Natural killer cell treated with Interleukin-12 subunit alpha and Interleukin-12 subunit beta and Interleukin-15 and Interleukin-18, amount 100 ng/mL, for 72 hours (primary cell): ENCODE measurements at regions not wholly inside any gene's neighbourhood (a gene's known extent, or its start where the extent isn't known, plus 50 kb on each side); places are given as distances from the start of the nearest gene placed in this dataset.

Source experiments
- ATAC-seq, 2 donors: fragments of 150-1000 bp; cut with Tn5 transposase in 1 of 2; sonication (Bioruptor Pico), chemical (Tn5 transposase) in 1 of 2; 2 replicates each; pipeline ENCODE4 v1.10.0; 2021
- DNase-seq: peaks from one replicate; pipeline ENCODE4 v3.0.0; 2022; ENCODE audit warnings: low spot score
- H3K27ac Mint-ChIP-seq, 2 donors: 1 replicate in 1 of 2; 2 replicates in 1 of 2; pipeline ENCODE4 v1.8.0; 2022; ENCODE audit warnings: mixed read lengths in 2 of 2, mild to moderate bottlenecking in 1 of 2, moderate library complexity in 1 of 2
- H3K27me3 Mint-ChIP-seq, 2 donors: 1 replicate in 1 of 2; 2 replicates in 1 of 2; pipeline ENCODE4 v1.8.0; 2022; ENCODE audit warnings: mixed read lengths in 2 of 2
- H3K36me3 Mint-ChIP-seq: one replicate; pipeline ENCODE4 v1.8.0; 2022; ENCODE audit warnings: mixed read lengths
- H3K4me1 Mint-ChIP-seq, 2 donors: 1 replicate in 1 of 2; 2 replicates in 1 of 2; pipeline ENCODE4 v1.8.0; 2022; ENCODE audit warnings: low read depth in 2 of 2, mixed read lengths in 2 of 2, mild to moderate bottlenecking in 1 of 2
- H3K4me3 Mint-ChIP-seq: one replicate; pipeline ENCODE4 v1.8.0; 2022; ENCODE audit warnings: mixed read lengths
- H3K9me3 Mint-ChIP-seq: 2 replicates; pipeline ENCODE4 v1.8.0; 2022; ENCODE audit warnings: mixed read lengths

GRCh38 chr5:57601996-57602395 is 119.4 kb upstream of the ACTBL2 start:
- Mint-ChIP-seq H3K9me3 (no peaks in the 10 kb centered on the region), H3K27ac (no peak overlapping the region), H3K36me3 (no peaks in the 10 kb centered on the region), H3K4me1 (no peaks in the 10 kb centered on the region), H3K27me3 (peaks cover 4 to 8% of the 10 kb centered on the region in 2 donors), H3K4me3 (no peak overlapping the region)
- no peak for ATAC-seq
- DNase-seq, result no peak

- Mint-ChIP-seq H3K27me3 (peaks cover 2 to 8% of the 10 kb centered on the region in 2 donors), H3K36me3 (no peaks in the 10 kb centered on the region), H3K9me3 (no peaks in the 10 kb centered on the region), H3K4me3 (no peak overlapping the region), H3K27ac (no peak overlapping the region), H3K4me1 (no peaks in the 10 kb centered on the region)
- no peak for DNase-seq
- no peak for ATAC-seq
Measured at GRCh38 chr5:57600321-57600720, 117.7 kb upstream of the ACTBL2 start.

GRCh38 chr5:57598756-57599155 is 116.1 kb upstream of the ACTBL2 start:
- peaks cover under 1 to 8% of the 10 kb centered on the region in 2 donors for H3K27me3 Mint-ChIP-seq
- H3K9me3 Mint-ChIP-seq, result no peaks in the 10 kb centered on the region
- H3K27ac Mint-ChIP-seq, result no peak overlapping the region
- DNase-seq, result no peak
- H3K36me3 Mint-ChIP-seq, result no peaks in the 10 kb centered on the region
- no peak for ATAC-seq
- no peak overlapping the region for H3K4me3 Mint-ChIP-seq
- H3K4me1 Mint-ChIP-seq, result no peaks in the 10 kb centered on the region

DNA sequence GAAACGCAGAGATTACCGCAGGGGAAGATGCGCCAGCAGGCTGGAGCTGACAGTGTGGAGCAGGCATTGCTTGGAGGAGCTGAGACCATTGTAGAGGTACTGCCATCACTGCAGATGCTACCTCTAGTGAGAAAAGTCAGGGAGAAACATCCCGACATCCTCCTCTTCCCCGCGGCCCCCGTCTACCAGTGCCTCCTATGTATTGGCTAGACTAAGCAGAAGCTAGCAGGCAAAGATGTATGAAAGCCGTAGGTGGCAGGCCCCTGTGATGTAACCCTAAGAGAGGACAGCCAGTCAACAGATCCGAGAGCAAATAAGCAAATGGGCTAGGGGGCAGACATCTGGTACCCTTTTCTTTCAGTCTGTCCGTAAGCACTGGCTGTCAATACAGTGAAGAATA is 115.5 kb upstream of the ACTBL2 start:
- no peak for DNase-seq
- H3K27me3 Mint-ChIP-seq, result peaks cover 5 to 8% of the 10 kb centered on the region in 2 donors
- H3K27ac Mint-ChIP-seq, result no peak overlapping the region
- no peaks in the 10 kb centered on the region for H3K9me3 Mint-ChIP-seq
- no peaks in the 10 kb centered on the region for H3K4me1 Mint-ChIP-seq
- ATAC-seq, result no peak
- H3K4me3 Mint-ChIP-seq, result no peak overlapping the region
- no peaks in the 10 kb centered on the region for H3K36me3 Mint-ChIP-seq

GRCh38 chr5:57595523-57595991 is 112.9 kb upstream of the ACTBL2 start:
- H3K4me1 Mint-ChIP-seq, result no peaks in the 10 kb centered on the region

DNA sequence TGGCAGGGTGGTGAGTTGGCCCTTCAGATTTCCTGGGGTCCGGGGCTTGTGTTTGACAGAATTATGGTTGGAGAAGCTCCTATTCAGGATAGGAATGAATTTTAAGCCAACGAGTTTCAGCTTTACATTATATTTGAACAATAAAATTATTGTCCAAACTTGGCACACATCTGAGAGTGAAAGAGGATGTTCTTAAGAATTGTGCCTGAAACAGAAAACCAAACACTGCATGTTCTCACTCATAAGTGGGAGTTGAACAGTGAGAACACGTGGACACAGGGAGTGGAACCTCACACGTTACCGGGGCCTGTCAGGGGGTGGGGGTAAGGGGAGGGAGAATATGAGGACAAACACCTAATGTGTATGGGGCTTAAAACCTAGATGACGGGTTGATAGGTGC is 111.8 kb upstream of the ACTBL2 start:
- no peaks in the 10 kb centered on the region for H3K9me3 Mint-ChIP-seq
- H3K27ac Mint-ChIP-seq, result no peak overlapping the region
- ATAC-seq (no peak), DNase-seq (no peak)
- H3K4me1 Mint-ChIP-seq, result no peaks in the 10 kb centered on the region
- no peaks in the 10 kb centered on the region for H3K36me3 Mint-ChIP-seq
- peaks cover 4 to 9% of the 10 kb centered on the region in 2 donors for H3K27me3 Mint-ChIP-seq
- H3K4me3 Mint-ChIP-seq, result no peak overlapping the region

More at GRCh38 chr5:57595523-57595991, 112.9 kb upstream of the ACTBL2 start:
- H3K9me3 Mint-ChIP-seq, result no peaks in the 10 kb centered on the region
- ATAC-seq, result no peak
- no peak for DNase-seq
- no peak overlapping the region for H3K27ac Mint-ChIP-seq
- peaks cover 4 to 9% of the 10 kb centered on the region in 2 donors for H3K27me3 Mint-ChIP-seq
- no peaks in the 10 kb centered on the region for H3K36me3 Mint-ChIP-seq
- H3K4me3 Mint-ChIP-seq, result no peak overlapping the region

DNA sequence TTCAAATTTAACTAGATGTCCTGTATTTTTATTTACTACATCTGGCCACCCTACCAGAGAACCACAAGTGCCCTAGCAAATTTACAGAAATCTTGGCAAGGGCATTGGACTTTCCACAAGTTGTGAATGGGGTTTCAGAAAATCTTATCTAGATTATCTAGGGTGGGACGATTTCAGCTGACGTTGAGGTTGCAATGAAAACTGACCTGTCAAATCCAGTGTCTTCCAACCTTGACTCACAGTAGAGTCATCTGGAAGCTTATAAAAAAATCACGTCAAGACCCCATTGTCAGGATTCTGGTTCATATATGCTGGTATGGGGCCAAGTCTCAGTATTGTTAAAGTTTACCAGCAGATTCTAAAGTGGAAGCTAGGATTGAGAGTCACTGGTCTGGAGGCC is 109.6 kb upstream of the ACTBL2 start:
- Mint-ChIP-seq H3K9me3 (peaks cover 3% of the 10 kb centered on the region), H3K27me3 (peaks cover 3 to 9% of the 10 kb centered on the region in 2 donors), H3K36me3 (peaks cover 4% of the 10 kb centered on the region), H3K4me3 (no peak overlapping the region), H3K27ac (no peak overlapping the region), H3K4me1 (no peaks in the 10 kb centered on the region)
- ATAC-seq (no peak), DNase-seq (no peak)

DNA sequence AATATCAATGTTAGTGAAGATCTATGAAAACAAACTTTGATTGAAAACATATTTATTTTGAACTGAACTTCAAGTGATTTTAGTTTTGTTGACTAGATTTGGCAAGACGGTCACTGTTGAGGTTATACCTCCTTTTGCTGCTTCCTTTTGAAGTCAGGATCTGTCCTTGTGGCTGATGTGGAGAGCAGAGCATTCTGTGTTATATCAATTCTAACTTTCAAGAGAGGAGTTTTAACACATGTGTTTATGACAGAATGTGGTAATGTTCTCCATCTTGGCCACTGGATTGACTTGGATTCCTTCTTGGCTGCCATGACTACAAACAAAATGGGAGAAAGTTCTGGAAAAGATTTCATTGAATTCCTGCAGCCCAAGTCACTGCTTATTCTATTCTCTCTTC is 104.0 kb upstream of the ACTBL2 start:
- no peaks in the 10 kb centered on the region for H3K4me1 Mint-ChIP-seq
- no peak for ATAC-seq

GRCh38 chr5:57582578-57583070 is 100.0 kb upstream of the ACTBL2 start:
- Mint-ChIP-seq H3K4me3 (no peak overlapping the region), H3K4me1 (no peaks in the 10 kb centered on the region), H3K36me3 (peaks cover 4% of the 10 kb centered on the region), H3K9me3 (peaks cover 7% of the 10 kb centered on the region), H3K27me3 (peaks cover 3 to 14% of the 10 kb centered on the region in 2 donors), H3K27ac (no peak overlapping the region)
- no peak for DNase-seq
- ATAC-seq, result no peak

More for the DNA sequence above, 104.0 kb upstream of the ACTBL2 start:
- no peak overlapping the region for H3K4me3 Mint-ChIP-seq
- no peak for DNase-seq
- no peak overlapping the region for H3K27ac Mint-ChIP-seq
- H3K9me3 Mint-ChIP-seq, result peaks cover 7% of the 10 kb centered on the region
- H3K36me3 Mint-ChIP-seq, result peaks cover 4% of the 10 kb centered on the region
- peaks cover 3 to 14% of the 10 kb centered on the region in 2 donors for H3K27me3 Mint-ChIP-seq

- Mint-ChIP-seq H3K4me1 (no peaks in the 10 kb centered on the region), H3K9me3 (peaks cover 4% of the 10 kb centered on the region), H3K27me3 (peaks cover 0 to 14% of the 10 kb centered on the region in 2 donors), H3K36me3 (no peaks in the 10 kb centered on the region), H3K27ac (no peak overlapping the region), H3K4me3 (no peak overlapping the region)
- DNase-seq (no peak), ATAC-seq (no peak)
Measured at GRCh38 chr5:57581772-57582171, 99.2 kb upstream of the ACTBL2 start.

DNA sequence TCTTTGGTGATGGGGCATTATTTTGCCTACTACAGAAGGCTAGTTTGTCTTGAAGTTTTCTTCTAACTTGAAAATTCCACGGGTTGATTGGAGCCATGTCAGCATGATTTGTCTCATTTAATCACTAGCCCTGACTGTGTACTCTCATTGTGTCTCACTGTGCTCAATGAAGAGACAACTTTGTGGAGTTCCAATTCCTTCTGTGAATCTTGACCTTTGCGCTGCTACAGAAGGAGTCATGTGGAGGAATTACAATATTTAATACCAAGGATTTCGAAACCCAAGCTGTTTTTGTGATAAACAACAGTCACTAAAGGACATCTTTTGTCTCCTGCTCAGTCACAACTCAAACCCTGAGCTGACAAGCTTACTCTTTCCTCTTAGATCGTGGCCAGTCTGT is 98.6 kb upstream of the ACTBL2 start:
- Mint-ChIP-seq H3K9me3 (peaks cover 4% of the 10 kb centered on the region), H3K4me3 (no peak overlapping the region), H3K36me3 (no peaks in the 10 kb centered on the region), H3K4me1 (no peaks in the 10 kb centered on the region), H3K27me3 (peaks cover 0 to 14% of the 10 kb centered on the region in 2 donors), H3K27ac (no peak overlapping the region)
- ATAC-seq (no peak), DNase-seq (no peak)

DNA sequence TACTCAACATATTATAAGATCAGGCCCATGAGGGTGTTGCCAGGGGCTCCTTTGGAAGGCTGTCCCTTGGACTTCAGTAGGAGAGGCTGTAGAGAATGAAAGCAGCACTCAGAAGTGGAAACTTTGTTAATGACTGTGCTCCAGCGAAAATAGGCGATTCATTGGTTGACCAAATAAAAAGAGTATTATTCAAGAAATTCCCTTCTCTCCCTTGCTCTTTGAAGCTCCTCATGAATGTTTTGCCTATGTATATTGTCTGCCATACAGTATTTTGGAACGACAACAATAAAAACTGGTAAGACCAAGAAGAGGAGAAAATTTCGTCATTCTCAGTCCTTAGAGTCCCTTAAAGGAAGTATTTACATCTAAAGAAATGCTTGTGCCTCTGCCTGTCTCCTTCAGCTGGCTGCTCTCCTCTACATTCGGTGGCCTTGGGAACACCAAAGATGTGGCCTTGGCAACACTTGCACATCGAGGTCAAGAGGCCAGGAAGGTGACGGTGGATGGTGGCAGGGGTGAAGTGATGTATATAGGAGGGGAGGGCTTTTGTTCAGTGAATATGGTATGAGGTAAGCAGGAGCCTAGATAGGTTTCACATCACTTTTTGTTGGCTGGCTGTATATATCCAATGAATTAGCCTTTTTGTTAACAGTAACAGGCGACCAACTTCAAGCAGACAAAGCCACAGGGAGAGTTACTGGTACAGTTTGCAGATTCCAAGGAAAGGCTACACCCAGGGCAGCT is 95.0 kb upstream of the ACTBL2 start:
- Mint-ChIP-seq H3K27me3 (peaks cover 0 to 2% of the 10 kb centered on the region in 2 donors), H3K4me1 (no peaks in the 10 kb centered on the region), H3K36me3 (no peaks in the 10 kb centered on the region), H3K4me3 (no peak overlapping the region), H3K27ac (no peak overlapping the region), H3K9me3 (no peaks in the 10 kb centered on the region)
- no peak for ATAC-seq
- no peak for DNase-seq

- no peaks in the 10 kb centered on the region for H3K36me3 Mint-ChIP-seq
- no peak overlapping the region for H3K4me3 Mint-ChIP-seq
- peaks cover 0 to 3% of the 10 kb centered on the region in 2 donors for H3K27me3 Mint-ChIP-seq
- H3K27ac Mint-ChIP-seq, result no peak overlapping the region
- ATAC-seq, result no peak
- no peak for DNase-seq
- H3K4me1 Mint-ChIP-seq, result no peaks in the 10 kb centered on the region
- no peaks in the 10 kb centered on the region for H3K9me3 Mint-ChIP-seq
Measured at GRCh38 chr5:57576317-57576716, 93.7 kb upstream of the ACTBL2 start.

GRCh38 chr5:57575839-57576238 is 93.2 kb upstream of the ACTBL2 start:
- Mint-ChIP-seq H3K4me3 (no peak overlapping the region), H3K27me3 (peaks cover 0 to 7% of the 10 kb centered on the region in 2 donors), H3K36me3 (no peaks in the 10 kb centered on the region), H3K4me1 (no peaks in the 10 kb centered on the region), H3K9me3 (no peaks in the 10 kb centered on the region), H3K27ac (no peak overlapping the region)
- no peak for DNase-seq
- no peak for ATAC-seq
